K562 (cell line): ENCODE measurements at regions not wholly inside any gene's neighbourhood (a gene's known extent, or its start where the extent isn't known, plus 50 kb on each side); places are given as distances from the start of the nearest gene placed in this dataset.

Source experiments
- ETV5 ChIP-seq: sonication (generic); formaldehyde crosslinking; IDR thresholded peaks from 2 replicates; pipeline ENCODE4 v1.4.0; 2020; ENCODE audit warnings: low read depth, mild to moderate bottlenecking, missing genetic modification reagents
- GATAD2A ChIP-seq: fragments of 450-650 bp; IDR thresholded peaks from 2 replicates; pipeline ENCODE4 v1.6.1; 2017
- HDGF ChIP-seq: fragments of 450-650 bp; IDR thresholded peaks from 2 replicates; pipeline ENCODE4 v1.6.1; 2016
- JUNB ChIP-seq: fragments of 450-650 bp; formaldehyde crosslinking; conservative IDR thresholded peaks from 2 replicates; pipeline ENCODE4 v1.4.0; 2020; ENCODE audit warnings: mild to moderate bottlenecking
- NELFE ChIP-seq: IDR thresholded peaks from 2 replicates; pipeline ENCODE4 v1.6.1; 2011; ENCODE audit warnings: mild to moderate bottlenecking; ENCODE audit not compliant: insufficient read depth, insufficient read length
- TF ChIP-seq, protein P1 (sequence below): sonication (generic); formaldehyde crosslinking; IDR thresholded peaks from 2 replicates; pipeline ENCODE4 v1.8.0; 2022; ENCODE audit warnings: missing genetic modification reagents, mild to moderate bottlenecking, borderline replicate concordance
- TF ChIP-seq, protein P2 (sequence below), 2 experiments: fragments of 450-650 bp; IDR thresholded peaks; 2 replicates each; pipeline ENCODE4 v1.6.1; 2016
- TF ChIP-seq, protein P3 (sequence below): IDR thresholded peaks from 2 replicates; pipeline ENCODE4 v1.6.1; 2014; ENCODE audit warnings: antibody characterized with exemption
- TF ChIP-seq, protein P4 (sequence below): fragments of 450-650 bp; IDR thresholded peaks from 2 replicates; pipeline ENCODE4 v1.6.1; 2016

DNA sequence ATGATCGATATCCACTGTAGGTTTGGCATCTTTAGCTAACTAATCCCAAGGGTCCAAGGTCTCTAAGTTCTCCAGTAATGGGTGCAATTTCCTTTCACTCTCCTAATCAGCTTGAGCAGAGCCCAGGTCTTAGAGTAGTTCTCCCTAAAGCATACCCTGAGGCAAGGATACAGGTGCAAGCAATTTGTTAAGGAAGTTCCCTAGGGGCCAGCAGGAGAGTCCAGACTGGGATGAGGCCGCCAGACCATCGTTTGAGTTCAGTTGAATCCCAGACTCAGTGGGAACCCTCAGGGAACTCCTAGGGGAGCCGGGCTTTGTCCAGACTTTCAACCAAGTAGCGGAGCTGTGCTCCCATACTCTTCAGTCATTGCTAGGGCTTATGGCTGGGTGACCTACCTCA lies 835.4 kb upstream of the CDH2 start (continued):
- TF ChIP-seq JUNB (CRISPR knock-in tag) (no peak), NELFE (no peak), GATAD2A (no peak), ETV5 (CRISPR knock-in tag) (no peak), HDGF (no peak)
- TF ChIP-seq, protein P1, sequence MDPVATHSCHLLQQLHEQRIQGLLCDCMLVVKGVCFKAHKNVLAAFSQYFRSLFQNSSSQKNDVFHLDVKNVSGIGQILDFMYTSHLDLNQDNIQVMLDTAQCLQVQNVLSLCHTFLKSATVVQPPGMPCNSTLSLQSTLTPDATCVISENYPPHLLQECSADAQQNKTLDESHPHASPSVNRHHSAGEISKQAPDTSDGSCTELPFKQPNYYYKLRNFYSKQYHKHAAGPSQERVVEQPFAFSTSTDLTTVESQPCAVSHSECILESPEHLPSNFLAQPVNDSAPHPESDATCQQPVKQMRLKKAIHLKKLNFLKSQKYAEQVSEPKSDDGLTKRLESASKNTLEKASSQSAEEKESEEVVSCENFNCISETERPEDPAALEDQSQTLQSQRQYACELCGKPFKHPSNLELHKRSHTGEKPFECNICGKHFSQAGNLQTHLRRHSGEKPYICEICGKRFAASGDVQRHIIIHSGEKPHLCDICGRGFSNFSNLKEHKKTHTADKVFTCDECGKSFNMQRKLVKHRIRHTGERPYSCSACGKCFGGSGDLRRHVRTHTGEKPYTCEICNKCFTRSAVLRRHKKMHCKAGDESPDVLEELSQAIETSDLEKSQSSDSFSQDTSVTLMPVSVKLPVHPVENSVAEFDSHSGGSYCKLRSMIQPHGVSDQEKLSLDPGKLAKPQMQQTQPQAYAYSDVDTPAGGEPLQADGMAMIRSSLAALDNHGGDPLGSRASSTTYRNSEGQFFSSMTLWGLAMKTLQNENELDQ (CRISPR knock-in tag) = no peak
- TF ChIP-seq, protein P2, sequence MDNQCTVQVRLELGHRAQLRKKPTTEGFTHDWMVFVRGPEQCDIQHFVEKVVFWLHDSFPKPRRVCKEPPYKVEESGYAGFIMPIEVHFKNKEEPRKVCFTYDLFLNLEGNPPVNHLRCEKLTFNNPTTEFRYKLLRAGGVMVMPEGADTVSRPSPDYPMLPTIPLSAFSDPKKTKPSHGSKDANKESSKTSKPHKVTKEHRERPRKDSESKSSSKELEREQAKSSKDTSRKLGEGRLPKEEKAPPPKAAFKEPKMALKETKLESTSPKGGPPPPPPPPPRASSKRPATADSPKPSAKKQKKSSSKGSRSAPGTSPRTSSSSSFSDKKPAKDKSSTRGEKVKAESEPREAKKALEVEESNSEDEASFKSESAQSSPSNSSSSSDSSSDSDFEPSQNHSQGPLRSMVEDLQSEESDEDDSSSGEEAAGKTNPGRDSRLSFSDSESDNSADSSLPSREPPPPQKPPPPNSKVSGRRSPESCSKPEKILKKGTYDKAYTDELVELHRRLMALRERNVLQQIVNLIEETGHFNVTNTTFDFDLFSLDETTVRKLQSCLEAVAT (IDR thresholded peaks at IDR 0.05) = no peak
- TF ChIP-seq, protein P3, sequence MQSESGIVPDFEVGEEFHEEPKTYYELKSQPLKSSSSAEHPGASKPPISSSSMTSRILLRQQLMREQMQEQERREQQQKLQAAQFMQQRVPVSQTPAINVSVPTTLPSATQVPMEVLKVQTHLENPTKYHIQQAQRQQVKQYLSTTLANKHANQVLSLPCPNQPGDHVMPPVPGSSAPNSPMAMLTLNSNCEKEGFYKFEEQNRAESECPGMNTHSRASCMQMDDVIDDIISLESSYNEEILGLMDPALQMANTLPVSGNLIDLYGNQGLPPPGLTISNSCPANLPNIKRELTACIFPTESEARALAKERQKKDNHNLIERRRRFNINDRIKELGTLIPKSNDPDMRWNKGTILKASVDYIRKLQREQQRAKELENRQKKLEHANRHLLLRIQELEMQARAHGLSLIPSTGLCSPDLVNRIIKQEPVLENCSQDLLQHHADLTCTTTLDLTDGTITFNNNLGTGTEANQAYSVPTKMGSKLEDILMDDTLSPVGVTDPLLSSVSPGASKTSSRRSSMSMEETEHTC = no peak
- TF ChIP-seq, protein P4, sequence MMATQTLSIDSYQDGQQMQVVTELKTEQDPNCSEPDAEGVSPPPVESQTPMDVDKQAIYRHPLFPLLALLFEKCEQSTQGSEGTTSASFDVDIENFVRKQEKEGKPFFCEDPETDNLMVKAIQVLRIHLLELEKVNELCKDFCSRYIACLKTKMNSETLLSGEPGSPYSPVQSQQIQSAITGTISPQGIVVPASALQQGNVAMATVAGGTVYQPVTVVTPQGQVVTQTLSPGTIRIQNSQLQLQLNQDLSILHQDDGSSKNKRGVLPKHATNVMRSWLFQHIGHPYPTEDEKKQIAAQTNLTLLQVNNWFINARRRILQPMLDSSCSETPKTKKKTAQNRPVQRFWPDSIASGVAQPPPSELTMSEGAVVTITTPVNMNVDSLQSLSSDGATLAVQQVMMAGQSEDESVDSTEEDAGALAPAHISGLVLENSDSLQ = no peak
